K562 (cell line): ENCODE measurements at regions not wholly inside any gene's neighbourhood (a gene's known extent, or its start where the extent isn't known, plus 50 kb on each side); places are given as distances from the start of the nearest gene placed in this dataset.

Experiments used
- ATAC-seq: fragments of 200-7000 bp; cut with Tn5 transposase; 3 replicates; pipeline ENCODE4 v1.9.1; 2020; ENCODE audit warnings: moderate library complexity
- BruUV-seq: library from RNA; stranded (reverse); fragments of 400-500 nt; replicated peaks from 2 replicates; lab custom pipeline; 2021; lab: Mats Ljungman, UMichigan
- CTCF ChIA-PET: fragments of 300-600 bp; formaldehyde crosslinking; extraction: SDS; loops from one replicate; lab custom pipeline; 2021; ENCODE audit warnings: low intra/inter-chr PET ratio; lab: Yijun Ruan, JAX
- POLR2A ChIA-PET: fragments of 300-600, 350-650 bp; sonication (Branson Sonifier 250); formaldehyde crosslinking; extraction: SDS; loops from one replicate; lab custom pipeline; 2021; ENCODE audit warnings: antibody characterized with exemption, inconsistent platforms; lab: Yijun Ruan, JAX
- DNase-seq, 4 experiments: peaks; one replicate each; pipeline versions ENCODE4 v3.0.0 to v3.0.0-alpha.2; 2011 to 2018; ENCODE audit warnings: low spot score in 3 of 4, mixed read lengths in 3 of 4; ENCODE audit errors: extremely low read depth in 1 of 4
- FAIRE-seq: peaks from 2 replicates; lab custom pipeline; 2011; peaks lifted over from hg19 to GRCh38; lab: Jason Lieb, UNC
- H2AFZ ChIP-seq: 2 replicates; pipeline ENCODE4 v1.6.0; 2011; ENCODE audit warnings: low read depth, low read length, control low read depth, inconsistent platforms
- H3K27ac ChIP-seq: fragments of 200-600 bp; 3 replicates; pipeline ENCODE4 v1.8.0; 2011; ENCODE audit warnings: low read depth, mild to moderate bottlenecking, control low read depth, inconsistent platforms, low read length, moderate library complexity, mixed read lengths; ENCODE audit errors: extremely low read depth
- H3K27me3 ChIP-seq, 2 experiments: fragments of 300-600 bp in 1 of 2; 2 replicates in 1 of 2; 3 replicates in 1 of 2; pipeline versions ENCODE4 v1.6.0 to v1.8.0; 2011; ENCODE audit warnings: inconsistent platforms in 2 of 2, low read length in 2 of 2, mild to moderate bottlenecking in 1 of 2, mixed read lengths in 1 of 2, moderate library complexity in 1 of 2; ENCODE audit not compliant: control insufficient read depth in 2 of 2, insufficient read depth in 2 of 2
- H3K36me3 ChIP-seq: fragments of 300-600 bp; 3 replicates; pipeline ENCODE4 v1.8.0; 2011; ENCODE audit warnings: mild to moderate bottlenecking, low read length, inconsistent platforms; ENCODE audit not compliant: control insufficient read depth, insufficient read depth
- H3K4me1 ChIP-seq, 2 experiments: fragments of 200-600 bp in 1 of 2; replicated peaks in 1 of 2; 2 replicates in 1 of 2; 3 replicates in 1 of 2; pipeline versions ENCODE4 v1.5.1 to v1.8.0; 2011; ENCODE audit warnings: inconsistent platforms in 2 of 2, low read length in 2 of 2, mild to moderate bottlenecking in 1 of 2, mixed read lengths in 1 of 2, moderate library complexity in 1 of 2; ENCODE audit not compliant: control insufficient read depth in 2 of 2, insufficient read depth in 2 of 2
- H3K4me2 ChIP-seq: 2 replicates; pipeline ENCODE4 v1.6.1; 2011; ENCODE audit warnings: low read length, control low read depth, inconsistent platforms, mixed read lengths; ENCODE audit not compliant: insufficient read depth
- H3K4me3 ChIP-seq: fragments of 200-600 bp; sonication (generic), shearing (Covaris generic); 2 replicates; pipeline ENCODE4 v1.5.1; 2016; ENCODE audit warnings: control low read depth, inconsistent platforms
- H3K79me2 ChIP-seq: fragments of 200-600 bp; 3 replicates; pipeline ENCODE4 v1.8.0; 2011; ENCODE audit warnings: low read length, inconsistent platforms; ENCODE audit not compliant: control insufficient read depth, insufficient read depth
- H3K9ac ChIP-seq, 2 experiments: 2 replicates each; pipeline versions ENCODE4 v1.6.0 to v1.6.1; 2011; ENCODE audit warnings: low read depth in 2 of 2, low read length in 2 of 2, control low read depth in 1 of 2, inconsistent platforms in 1 of 2, mild to moderate bottlenecking in 1 of 2, mixed read lengths in 1 of 2; ENCODE audit not compliant: insufficient read depth in 1 of 2
- H3K9me1 ChIP-seq: one replicate; pipeline ENCODE4 v1.6.0; 2011; ENCODE audit warnings: inconsistent platforms, mild to moderate bottlenecking, low read length, moderate library complexity; ENCODE audit not compliant: control insufficient read depth, insufficient read depth
- H3K9me3 ChIP-seq: replicated peaks from 2 replicates; pipeline ENCODE4 v1.5.1; 2011; ENCODE audit warnings: low read depth, low read length, inconsistent platforms; ENCODE audit not compliant: control insufficient read depth, insufficient read depth
- H4K20me1 ChIP-seq: replicated peaks from 2 replicates; pipeline ENCODE4 v1.6.1; 2011; ENCODE audit warnings: low read length, inconsistent platforms, mixed read lengths; ENCODE audit not compliant: control insufficient read depth, insufficient read depth
- BDP1 ChIP-seq: IDR thresholded peaks from 3 replicates; pipeline ENCODE4 v1.6.1; 2011; ENCODE audit not compliant: insufficient read length, insufficient read depth
- DNMT1 ChIP-seq: fragments of 450-650 bp; IDR thresholded peaks from 2 replicates; pipeline ENCODE4 v1.6.1; 2016; ENCODE audit warnings: antibody characterized with exemption, mild to moderate bottlenecking
- ELK1 ChIP-seq: sonication (generic); formaldehyde crosslinking; IDR thresholded peaks from 2 replicates; pipeline ENCODE4 v1.8.1; 2022; ENCODE audit warnings: missing genetic modification reagents
- FOXJ3 ChIP-seq: sonication (generic); formaldehyde crosslinking; IDR thresholded peaks from 2 replicates; pipeline ENCODE4 v1.4.0; 2020; ENCODE audit warnings: mild to moderate bottlenecking, missing genetic modification reagents
- GTF2E2 ChIP-seq: fragments of 200-800 bp; sonication (Bioruptor generic); IDR thresholded peaks from 2 replicates; pipeline ENCODE4 v1.6.1; 2016; ENCODE audit warnings: missing genetic modification characterization, missing compliant biosample characterization
- JUNB ChIP-seq: fragments of 450-650 bp; formaldehyde crosslinking; conservative IDR thresholded peaks from 2 replicates; pipeline ENCODE4 v1.4.0; 2020; ENCODE audit warnings: mild to moderate bottlenecking
- MAFF ChIP-seq: IDR thresholded peaks from 2 replicates; pipeline ENCODE4 v1.6.1; 2012; ENCODE audit warnings: low read length, improper control_type of control experiment
- MEIS2 ChIP-seq: fragments of 450-650 bp; IDR thresholded peaks from 2 replicates; pipeline ENCODE4 v1.6.1; 2014; ENCODE audit warnings: mild to moderate bottlenecking; ENCODE audit not compliant: partially characterized antibody
- POLR2G ChIP-seq: fragments of 200-400 bp; formaldehyde crosslinking; IDR thresholded peaks from 2 replicates; pipeline ENCODE4 v1.6.1; 2017; ENCODE audit warnings: low read depth, mild to moderate bottlenecking, antibody characterized with exemption, low read length, moderate library complexity
- PYGO2 ChIP-seq: fragments of 450-650 bp; IDR thresholded peaks from 2 replicates; pipeline ENCODE4 v1.6.1; 2016; ENCODE audit warnings: mild to moderate bottlenecking, missing genetic modification characterization, moderate library complexity, missing compliant biosample characterization
- RBM14 ChIP-seq: fragments of 200-400 bp; formaldehyde crosslinking; IDR thresholded peaks from 2 replicates; pipeline ENCODE4 v1.6.1; 2018; ENCODE audit warnings: low read depth, mild to moderate bottlenecking, low read length, moderate library complexity, borderline replicate concordance; ENCODE audit not compliant: insufficient read depth
- STAT6 ChIP-seq: sonication (generic); formaldehyde crosslinking; IDR thresholded peaks from 2 replicates; pipeline ENCODE4 v1.8.1; 2023; ENCODE audit warnings: mild to moderate bottlenecking, missing genetic modification reagents
- TAF7 ChIP-seq: fragments of 450-650 bp; IDR thresholded peaks from 2 replicates; pipeline ENCODE4 v1.6.1; 2016; ENCODE audit warnings: missing genetic modification characterization, missing compliant biosample characterization
- THRAP3 ChIP-seq: fragments of 450-650 bp; IDR thresholded peaks from 2 replicates; pipeline ENCODE4 v1.6.1; 2016; ENCODE audit warnings: mild to moderate bottlenecking, inconsistent platforms, borderline replicate concordance
- ZNF146 ChIP-seq: IDR thresholded peaks from one replicate; pipeline ENCODE4 v1.6.1; 2018; ENCODE audit warnings: missing compliant biosample characterization; ENCODE audit not compliant: unreplicated experiment
- ZNF324 ChIP-seq: fragments of 250-450 bp; sonication (Bioruptor Pico); IDR thresholded peaks from 2 replicates; pipeline ENCODE4 v1.4.0; 2020; ENCODE audit warnings: mild to moderate bottlenecking
- WGBS: fragments of 100-300 bp; shearing (Covaris generic); methylation state at CpG from one replicate; pipeline ENCODE4 v1.1.6; 2016; ENCODE audit warnings: low coverage, mixed read lengths; ENCODE audit not compliant: insufficient coverage; ENCODE audit errors: missing lambda C conversion rate; 5-methylcytosine and 5-hydroxymethylcytosine counted together
- in situ Hi-C: fragments of 300-500 bp; cut with MboI; formaldehyde crosslinking; loops from 4 replicates; pipeline ENCODE4 v1.15.0; 2018; ENCODE audit warnings: inconsistent platforms, mixed read lengths
- intact Hi-C: fragments of 100-400 bp; cut with micrococcal nuclease; formaldehyde crosslinking; loops from 2 replicates; pipeline ENCODE4 v1.14.2; 2022

- Histone ChIP-seq H3K79me2 (no peaks in the 10 kb centered on the region), H3K4me1 (no peaks in the 10 kb centered on the region), H3K4me2 (no peak overlapping the region), H4K20me1 (no peaks in the 10 kb centered on the region), H3K27ac (no peak overlapping the region), H3K9me1 (no peaks in the 10 kb centered on the region), H3K36me3 (no peaks in the 10 kb centered on the region), H3K4me3 (no peak overlapping the region), H3K27me3 (no peaks in the 10 kb centered on the region), H3K9ac (no peak overlapping the region), H2AFZ (no peak overlapping the region), H3K9me3 (no peaks in the 10 kb centered on the region)
- BruUV-seq = no TSS peak
- POLR2A ChIA-PET = no interaction called here
- FAIRE-seq = no peak
- 0% methylated on average over 2 of the region's 4 CpGs for WGBS
- no peak for TF ChIP-seq STAT6 (CRISPR knock-in tag)
- no peak for TF ChIP-seq TAF7 (tag)
- TF ChIP-seq MEIS2 = no peak
- no peak for TF ChIP-seq PYGO2
- intact Hi-C loops = no loop called here
- DNase-seq = no peak
- in situ Hi-C loops = no loop called here
- no peak for ATAC-seq
- CTCF ChIA-PET = no interaction called here
Observed at GRCh38 chr4:160505724-160506123, 1402.8 kb downstream of the RAPGEF2 start.

GRCh38 chr4:160510928-160511327 is 1408.0 kb downstream of the RAPGEF2 start:
- BruUV-seq = no TSS peak
- Histone ChIP-seq H3K9me3 (no peaks in the 10 kb centered on the region), H2AFZ (no peak overlapping the region), H3K27me3 (no peaks in the 10 kb centered on the region), H3K27ac (no peak overlapping the region), H3K4me2 (no peak overlapping the region), H3K79me2 (no peaks in the 10 kb centered on the region), H3K9me1 (no peaks in the 10 kb centered on the region), H4K20me1 (no peaks in the 10 kb centered on the region), H3K36me3 (no peaks in the 10 kb centered on the region), H3K9ac (no peak overlapping the region), H3K4me1 (no peaks in the 10 kb centered on the region), H3K4me3 (no peak overlapping the region)
- FAIRE-seq = no peak
- ChIA-PET POLR2A (no interaction called here), CTCF (no interaction called here)
- intact Hi-C loops (no loop called here), in situ Hi-C loops (no loop called here)
- ATAC-seq = no peak
- DNase-seq = no peak
- TF ChIP-seq RBM14 = no peak
- no peak for TF ChIP-seq BDP1
- TF ChIP-seq MAFF = no peak
- no peak for TF ChIP-seq JUNB (CRISPR knock-in tag)
- TF ChIP-seq ZNF146 = no peak
- no peak for TF ChIP-seq ELK1 (CRISPR knock-in tag)
- no peak for TF ChIP-seq GTF2E2 (tag)
- no peak for TF ChIP-seq DNMT1
- TF ChIP-seq FOXJ3 = no peak
- no peak for TF ChIP-seq ZNF324 (CRISPR knock-in tag)
- TF ChIP-seq THRAP3 = no peak
- TF ChIP-seq POLR2G = no peak
